Nephron progenitor cell (in vitro differentiated cells): ENCODE measurements at regions not wholly inside any gene's neighbourhood (a gene's known extent, or its start where the extent isn't known, plus 50 kb on each side); places are given as distances from the start of the nearest gene placed in this dataset.

ENCODE experiments used
- DNase-seq: peaks from one replicate; pipeline ENCODE4 v3.0.0; 2021
- H3K27ac Mint-ChIP-seq: 2 replicates; pipeline ENCODE4 v1.8.0; 2021; ENCODE audit warnings: mild to moderate bottlenecking, moderate library complexity, mixed read lengths
- H3K27me3 Mint-ChIP-seq: 2 replicates; pipeline ENCODE4 v1.8.0; 2021; ENCODE audit warnings: mild to moderate bottlenecking, low read depth, mixed read lengths; ENCODE audit not compliant: poor library complexity
- H3K36me3 Mint-ChIP-seq: 2 replicates; pipeline ENCODE4 v1.8.0; 2021; ENCODE audit warnings: low read depth, mixed read lengths
- H3K4me1 Mint-ChIP-seq: 2 replicates; pipeline ENCODE4 v1.8.0; 2021; ENCODE audit warnings: mixed read lengths
- H3K4me3 Mint-ChIP-seq: 2 replicates; pipeline ENCODE4 v1.8.0; 2021; ENCODE audit warnings: mild to moderate bottlenecking, moderate library complexity, mixed read lengths
- H3K9me3 Mint-ChIP-seq: 2 replicates; pipeline ENCODE4 v1.8.0; 2021; ENCODE audit warnings: mild to moderate bottlenecking, moderate library complexity, mixed read lengths
- CTCF ChIP-seq: fragments of 200-600 bp; sonication (generic); IDR thresholded peaks from 2 replicates; pipeline ENCODE4 v1.5.0; 2021; ENCODE audit warnings: antibody characterized with exemption

- DNase-seq: no peak
- Mint-ChIP-seq H3K4me1 (peaks cover 38% of the 10 kb centered on the region), H3K27ac (no peak overlapping the region), H3K27me3 (peaks cover 7% of the 10 kb centered on the region), H3K9me3 (no peaks in the 10 kb centered on the region), H3K36me3 (no peaks in the 10 kb centered on the region), H3K4me3 (no peak overlapping the region)
- TF ChIP-seq CTCF: no peak
These were observed 336.3 kb upstream of the ADAMTS9 start for GRCh38 chr3:65024148-65024547.

GRCh38 chr3:65020281-65021160 is 332.7 kb upstream of the ADAMTS9 start:
- Mint-ChIP-seq H3K4me1 (peaks cover 56% of the 10 kb centered on the region), H3K36me3 (no peaks in the 10 kb centered on the region), H3K4me3 (no peak overlapping the region), H3K9me3 (no peaks in the 10 kb centered on the region), H3K27ac (no peak overlapping the region), H3K27me3 (peaks cover 5% of the 10 kb centered on the region)
- DNase-seq: no peak
- no peak for TF ChIP-seq CTCF

- no peak overlapping the region for H3K27ac Mint-ChIP-seq
- peaks cover 5% of the 10 kb centered on the region for H3K27me3 Mint-ChIP-seq
- no peak for DNase-seq
- no peaks in the 10 kb centered on the region for H3K36me3 Mint-ChIP-seq
- no peaks in the 10 kb centered on the region for H3K9me3 Mint-ChIP-seq
- no peak for TF ChIP-seq CTCF
- peaks cover 60% of the 10 kb centered on the region for H3K4me1 Mint-ChIP-seq
- H3K4me3 Mint-ChIP-seq: no peak overlapping the region
These were observed 331.7 kb upstream of the ADAMTS9 start for GRCh38 chr3:65019443-65020055.

- no peak for TF ChIP-seq CTCF
- H3K9me3 Mint-ChIP-seq: peaks cover 3% of the 10 kb centered on the region
- DNase-seq: no peak
- H3K27me3 Mint-ChIP-seq: peaks cover 5% of the 10 kb centered on the region
- H3K4me3 Mint-ChIP-seq: no peak overlapping the region
- H3K4me1 Mint-ChIP-seq: peaks cover 60% of the 10 kb centered on the region
- no peak overlapping the region for H3K27ac Mint-ChIP-seq
- no peaks in the 10 kb centered on the region for H3K36me3 Mint-ChIP-seq
These were observed 331.0 kb upstream of the ADAMTS9 start for GRCh38 chr3:65018801-65019200.

- peaks cover 49% of the 10 kb centered on the region for H3K4me1 Mint-ChIP-seq
- no peak for TF ChIP-seq CTCF
These were observed 329.6 kb upstream of the ADAMTS9 start for GRCh38 chr3:65017359-65017758.

More at GRCh38 chr3:65017359-65017758, 329.6 kb upstream of the ADAMTS9 start:
- H3K4me3 Mint-ChIP-seq: no peak overlapping the region
- H3K9me3 Mint-ChIP-seq: peaks cover 15% of the 10 kb centered on the region
- DNase-seq: no peak
- peaks cover 8% of the 10 kb centered on the region for H3K36me3 Mint-ChIP-seq
- no peak overlapping the region for H3K27ac Mint-ChIP-seq
- peaks cover 3% of the 10 kb centered on the region for H3K27me3 Mint-ChIP-seq
